ENCODE measurements at regions not wholly inside any gene's neighbourhood (a gene's known extent, or its start where the extent isn't known, plus 50 kb on each side); places are given as distances from the start of the nearest gene placed in this dataset.

GRCh38 chr5:32842813-32843530 is 131.9 kb downstream of the NPR3 start:
- no peak for TF ChIP-seq CTCF (conservative IDR thresholded peaks at IDR 0.05; ENCODE audit: control insufficient read depth, insufficient read depth, low read depth, low read length)
- DNase-seq (ENCODE audit: low read depth): no peak
- no peak overlapping the region for H3K4me3 ChIP-seq (ENCODE audit: control insufficient read depth, low read depth, low read length)

GRCh38 chr5:32843531-32843895 is 132.4 kb downstream of the NPR3 start:
- no peak for TF ChIP-seq CTCF (conservative IDR thresholded peaks at IDR 0.05; ENCODE audit: control insufficient read depth, insufficient read depth, low read depth, low read length)

DNA sequence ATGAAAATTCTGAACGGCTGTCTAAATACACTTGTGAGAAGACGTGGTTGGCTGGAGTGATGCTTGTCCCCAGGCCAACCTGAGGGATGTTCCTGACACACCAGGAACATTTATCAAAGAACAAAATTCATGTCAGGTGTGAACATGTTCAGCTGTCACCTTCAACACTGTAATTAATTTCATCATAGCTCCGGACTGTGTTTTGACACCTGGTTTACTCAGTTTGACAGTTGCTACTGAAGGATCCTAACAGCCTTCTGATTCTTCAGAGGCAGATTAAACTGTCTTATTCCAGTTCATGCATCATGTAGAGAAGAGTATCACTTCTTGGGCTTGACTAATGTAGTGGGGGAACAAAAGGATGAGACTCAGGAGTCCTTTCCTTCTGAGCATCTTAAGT is 134.1 kb downstream of the NPR3 start:
- no peak for TF ChIP-seq CTCF (conservative IDR thresholded peaks at IDR 0.05; ENCODE audit: control insufficient read depth, insufficient read depth, low read depth, low read length)
- H3K4me3 ChIP-seq (ENCODE audit: control insufficient read depth, low read depth, low read length): no peak overlapping the region
- no peak for DNase-seq (ENCODE audit: low read depth)

More at GRCh38 chr5:32843531-32843895, 132.4 kb downstream of the NPR3 start:
- no peak for DNase-seq (ENCODE audit: low read depth)
- no peak overlapping the region for H3K4me3 ChIP-seq (ENCODE audit: control insufficient read depth, low read depth, low read length)

DNA sequence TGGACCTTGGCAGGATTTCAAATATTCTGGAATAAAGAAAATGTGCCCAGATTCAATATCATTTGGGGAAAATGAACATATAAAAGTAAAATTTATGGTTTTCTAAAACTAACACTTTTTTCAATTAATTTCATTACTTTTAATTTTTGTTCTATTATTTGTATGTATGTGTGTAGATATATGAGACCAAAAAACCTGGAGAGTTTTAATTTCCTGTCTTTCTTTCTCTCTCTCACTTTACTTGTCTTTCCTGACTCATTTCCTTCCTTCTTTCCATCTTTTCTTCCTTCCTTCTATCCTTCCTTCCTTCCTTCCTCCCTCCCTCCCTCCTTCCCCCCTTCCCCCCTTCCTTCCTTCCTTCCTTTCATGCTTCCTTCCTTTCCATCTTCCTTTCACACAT is 137.0 kb downstream of the NPR3 start:
- TF ChIP-seq CTCF (conservative IDR thresholded peaks at IDR 0.05; ENCODE audit: control insufficient read depth, insufficient read depth, low read depth, low read length): no peak
- no peak overlapping the region for H3K4me3 ChIP-seq (ENCODE audit: control insufficient read depth, low read depth, low read length)
- DNase-seq (ENCODE audit: low read depth): no peak

GRCh38 chr5:32848681-32849080 is 137.6 kb downstream of the NPR3 start:
- no peak overlapping the region for H3K4me3 ChIP-seq (ENCODE audit: control insufficient read depth, low read depth, low read length)
- no peak for TF ChIP-seq CTCF (conservative IDR thresholded peaks at IDR 0.05; ENCODE audit: control insufficient read depth, insufficient read depth, low read depth, low read length)
- no peak for DNase-seq (ENCODE audit: low read depth)

DNA sequence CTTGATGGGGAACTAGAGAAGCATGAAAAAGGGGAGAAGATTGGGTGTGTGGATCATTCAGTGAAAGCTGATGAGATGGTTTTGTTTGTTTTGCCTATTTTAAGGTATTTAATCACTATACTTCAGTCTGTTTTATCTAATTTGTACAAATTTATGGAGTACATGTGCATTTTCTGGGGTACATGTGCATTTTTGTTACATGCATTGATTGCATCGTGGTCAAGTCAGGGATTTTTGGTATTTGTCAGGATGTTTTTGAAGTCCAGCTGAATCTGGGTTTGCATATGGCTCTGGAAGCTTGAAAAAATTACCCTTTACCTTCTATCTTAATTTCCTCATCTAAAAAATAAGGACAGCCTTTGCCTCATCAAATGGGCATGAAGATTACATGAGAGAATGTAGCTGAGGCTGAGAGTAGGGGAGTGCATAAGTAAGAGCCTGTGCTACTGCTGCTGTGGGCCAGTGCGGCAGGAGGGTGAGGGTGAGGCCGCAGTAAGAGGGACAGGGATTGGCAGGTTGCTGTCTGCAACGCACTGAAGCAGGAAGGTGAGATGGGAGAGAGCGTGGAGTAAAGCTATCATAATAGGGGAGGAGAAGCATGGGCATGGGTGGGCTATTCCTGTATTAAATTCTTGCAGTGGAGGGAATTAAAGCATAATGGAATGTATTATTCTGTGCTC is 139.8 kb downstream of the NPR3 start:
- DNase-seq (ENCODE audit: low read depth): no peak
- no peak overlapping the region for H3K4me3 ChIP-seq (ENCODE audit: control insufficient read depth, low read depth, low read length)

More for the DNA sequence above, 139.8 kb downstream of the NPR3 start:
- TF ChIP-seq CTCF (conservative IDR thresholded peaks at IDR 0.05; ENCODE audit: control insufficient read depth, insufficient read depth, low read depth, low read length): no peak

Measured in fibroblast of mammary gland (primary cell).